ENCODE measurements at regions not wholly inside any gene's neighbourhood (a gene's known extent, or its start where the extent isn't known, plus 50 kb on each side); places are given as distances from the start of the nearest gene placed in this dataset.

DNA sequence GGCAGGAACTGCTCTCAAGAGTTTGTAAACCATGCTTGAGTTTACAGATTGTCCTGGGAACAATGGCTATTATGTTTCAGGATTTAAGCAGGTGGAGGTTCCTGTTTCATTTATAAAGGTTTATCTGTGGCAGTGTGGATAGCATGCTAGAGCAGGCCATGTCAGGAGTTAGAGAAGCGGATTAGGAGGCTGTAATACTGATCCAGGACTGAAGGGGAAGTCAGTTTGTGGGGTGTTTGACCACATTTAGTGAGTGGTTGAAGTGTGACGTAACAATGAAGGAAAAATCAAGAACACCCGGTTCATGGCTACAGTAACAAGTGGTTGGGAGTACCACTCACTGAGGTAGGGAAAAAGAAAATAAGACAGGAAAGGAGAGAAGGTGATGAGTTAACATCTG, 299.0 kb downstream of the TLR4 start:
- CTCF ChIA-PET = no interaction called here
- in situ Hi-C loops (cut with HindIII; ENCODE audit: low pct_unique_long_range_greater_than_20kb, low sequenced_read_pairs) (no loop called here), intact Hi-C loops (cut with micrococcal nuclease; ENCODE audit: unreplicated experiment) (no loop called here)
- no peak for TF ChIP-seq POLR2AphosphoS5 (IDR thresholded peaks at IDR 0.05; ENCODE audit: low read depth, low read length)
- TF ChIP-seq, protein P1, sequence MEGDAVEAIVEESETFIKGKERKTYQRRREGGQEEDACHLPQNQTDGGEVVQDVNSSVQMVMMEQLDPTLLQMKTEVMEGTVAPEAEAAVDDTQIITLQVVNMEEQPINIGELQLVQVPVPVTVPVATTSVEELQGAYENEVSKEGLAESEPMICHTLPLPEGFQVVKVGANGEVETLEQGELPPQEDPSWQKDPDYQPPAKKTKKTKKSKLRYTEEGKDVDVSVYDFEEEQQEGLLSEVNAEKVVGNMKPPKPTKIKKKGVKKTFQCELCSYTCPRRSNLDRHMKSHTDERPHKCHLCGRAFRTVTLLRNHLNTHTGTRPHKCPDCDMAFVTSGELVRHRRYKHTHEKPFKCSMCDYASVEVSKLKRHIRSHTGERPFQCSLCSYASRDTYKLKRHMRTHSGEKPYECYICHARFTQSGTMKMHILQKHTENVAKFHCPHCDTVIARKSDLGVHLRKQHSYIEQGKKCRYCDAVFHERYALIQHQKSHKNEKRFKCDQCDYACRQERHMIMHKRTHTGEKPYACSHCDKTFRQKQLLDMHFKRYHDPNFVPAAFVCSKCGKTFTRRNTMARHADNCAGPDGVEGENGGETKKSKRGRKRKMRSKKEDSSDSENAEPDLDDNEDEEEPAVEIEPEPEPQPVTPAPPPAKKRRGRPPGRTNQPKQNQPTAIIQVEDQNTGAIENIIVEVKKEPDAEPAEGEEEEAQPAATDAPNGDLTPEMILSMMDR (IDR thresholded peaks at IDR 0.05) = no peak
- Histone ChIP-seq H3K27me3 (ENCODE audit: control insufficient read depth, insufficient read depth, low read length) (no peaks in the 10 kb centered on the region), H3K9me3 (ENCODE audit: control insufficient read depth, insufficient read depth, low read depth, low read length) (no peaks in the 10 kb centered on the region), H3K27ac (ENCODE audit: low read length) (no peak overlapping the region), H3K4me1 (ENCODE audit: control insufficient read depth, insufficient read depth, low read length) (no peaks in the 10 kb centered on the region), H3K36me3 (ENCODE audit: control insufficient read depth, insufficient read depth, low read length) (no peaks in the 10 kb centered on the region), H3K4me3 (ENCODE audit: low read depth in 2 of 2, low read length in 2 of 2) (no peak overlapping the region)
- POLR2A ChIA-PET = no interaction called here
- DNase-seq (ENCODE audit: low read depth, low spot score) (no peak), ATAC-seq (no peak)
- BruUV-seq (replicated peaks) = no TSS peak

DNA sequence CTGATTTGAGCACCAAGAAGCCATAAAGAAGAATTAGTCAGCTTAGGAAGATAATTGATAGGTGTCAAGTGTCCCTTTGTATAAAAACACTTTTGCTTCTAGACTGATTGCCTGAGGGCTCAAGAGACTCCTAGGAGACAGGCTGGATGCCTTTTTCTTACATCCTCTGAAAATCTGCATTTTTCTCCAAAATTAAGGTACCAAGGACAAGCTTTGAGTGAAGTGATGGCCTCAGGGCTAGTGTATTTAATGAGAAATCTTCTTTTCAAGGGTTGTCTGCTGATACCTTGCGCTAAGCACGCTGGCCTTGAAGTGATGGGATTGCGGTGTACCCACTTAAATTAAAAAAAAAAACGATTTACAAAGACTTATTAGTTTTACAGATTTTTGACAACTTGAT, 304.0 kb downstream of the TLR4 start:
- no peak for ATAC-seq
- ChIA-PET POLR2A (no interaction called here), CTCF (no interaction called here)
- intact Hi-C loops (cut with micrococcal nuclease; ENCODE audit: unreplicated experiment) (no loop called here), in situ Hi-C loops (cut with HindIII; ENCODE audit: low pct_unique_long_range_greater_than_20kb, low sequenced_read_pairs) (no loop called here)
- no peaks in the 10 kb centered on the region for H3K36me3 ChIP-seq (ENCODE audit: control insufficient read depth, insufficient read depth, low read length)
- TF ChIP-seq POLR2AphosphoS5 (IDR thresholded peaks at IDR 0.05; ENCODE audit: low read depth, low read length) = no peak
- TF ChIP-seq SIN3A (IDR thresholded peaks at IDR 0.05; ENCODE audit: borderline replicate concordance, insufficient read depth, low read depth, low read length) = no peak
- TF ChIP-seq, protein P2, sequence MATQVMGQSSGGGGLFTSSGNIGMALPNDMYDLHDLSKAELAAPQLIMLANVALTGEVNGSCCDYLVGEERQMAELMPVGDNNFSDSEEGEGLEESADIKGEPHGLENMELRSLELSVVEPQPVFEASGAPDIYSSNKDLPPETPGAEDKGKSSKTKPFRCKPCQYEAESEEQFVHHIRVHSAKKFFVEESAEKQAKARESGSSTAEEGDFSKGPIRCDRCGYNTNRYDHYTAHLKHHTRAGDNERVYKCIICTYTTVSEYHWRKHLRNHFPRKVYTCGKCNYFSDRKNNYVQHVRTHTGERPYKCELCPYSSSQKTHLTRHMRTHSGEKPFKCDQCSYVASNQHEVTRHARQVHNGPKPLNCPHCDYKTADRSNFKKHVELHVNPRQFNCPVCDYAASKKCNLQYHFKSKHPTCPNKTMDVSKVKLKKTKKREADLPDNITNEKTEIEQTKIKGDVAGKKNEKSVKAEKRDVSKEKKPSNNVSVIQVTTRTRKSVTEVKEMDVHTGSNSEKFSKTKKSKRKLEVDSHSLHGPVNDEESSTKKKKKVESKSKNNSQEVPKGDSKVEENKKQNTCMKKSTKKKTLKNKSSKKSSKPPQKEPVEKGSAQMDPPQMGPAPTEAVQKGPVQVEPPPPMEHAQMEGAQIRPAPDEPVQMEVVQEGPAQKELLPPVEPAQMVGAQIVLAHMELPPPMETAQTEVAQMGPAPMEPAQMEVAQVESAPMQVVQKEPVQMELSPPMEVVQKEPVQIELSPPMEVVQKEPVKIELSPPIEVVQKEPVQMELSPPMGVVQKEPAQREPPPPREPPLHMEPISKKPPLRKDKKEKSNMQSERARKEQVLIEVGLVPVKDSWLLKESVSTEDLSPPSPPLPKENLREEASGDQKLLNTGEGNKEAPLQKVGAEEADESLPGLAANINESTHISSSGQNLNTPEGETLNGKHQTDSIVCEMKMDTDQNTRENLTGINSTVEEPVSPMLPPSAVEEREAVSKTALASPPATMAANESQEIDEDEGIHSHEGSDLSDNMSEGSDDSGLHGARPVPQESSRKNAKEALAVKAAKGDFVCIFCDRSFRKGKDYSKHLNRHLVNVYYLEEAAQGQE (IDR thresholded peaks at IDR 0.05; ENCODE audit: insufficient read depth in 1 of 2, low read depth in 2 of 2, low read length in 1 of 2) = no peak
- no peak for TF ChIP-seq TCF7L2 (IDR thresholded peaks at IDR 0.05; ENCODE audit: low read depth, low read length)
- TF ChIP-seq, protein P1 (IDR thresholded peaks at IDR 0.05) = no peak
- H3K4me1 ChIP-seq (ENCODE audit: control insufficient read depth, insufficient read depth, low read length) = no peaks in the 10 kb centered on the region
- H3K27me3 ChIP-seq (ENCODE audit: control insufficient read depth, insufficient read depth, low read length) = no peaks in the 10 kb centered on the region
- H3K9me3 ChIP-seq (ENCODE audit: control insufficient read depth, insufficient read depth, low read depth, low read length) = no peaks in the 10 kb centered on the region
- H3K4me3 ChIP-seq (ENCODE audit: low read depth in 2 of 2, low read length in 2 of 2) = no peak overlapping the region
- no TSS peak for BruUV-seq (replicated peaks)
- DNase-seq (ENCODE audit: low read depth, low spot score) = no peak
- H3K27ac ChIP-seq (ENCODE audit: low read length) = no peak overlapping the region

DNA sequence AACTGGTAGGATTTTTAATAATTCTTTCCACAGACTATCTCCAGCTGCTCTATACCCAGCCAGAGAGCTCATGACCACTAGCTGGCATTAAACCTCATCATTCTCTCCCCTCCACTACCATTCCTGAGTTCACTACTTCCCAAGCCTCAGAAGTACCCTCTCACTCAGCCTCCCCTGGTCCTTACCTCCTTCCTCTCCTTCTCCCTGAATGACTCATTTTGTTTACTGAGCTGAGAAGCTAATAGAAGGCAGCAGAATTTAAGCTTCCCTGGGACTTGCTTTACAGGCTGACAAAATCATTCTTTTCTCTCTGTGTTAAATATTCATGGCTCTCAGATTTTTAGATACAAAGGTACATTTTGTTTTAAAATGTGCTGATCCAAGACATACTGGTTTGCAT, 305.4 kb downstream of the TLR4 start:
- intact Hi-C loops (cut with micrococcal nuclease; ENCODE audit: unreplicated experiment) = no loop called here
- ChIA-PET CTCF (no interaction called here), POLR2A (no interaction called here)
- BruUV-seq (replicated peaks) = no TSS peak
- TF ChIP-seq, protein P1 (IDR thresholded peaks at IDR 0.05) = no peak
- H3K4me3 ChIP-seq (ENCODE audit: low read depth in 2 of 2, low read length in 2 of 2) = no peak overlapping the region
- no peaks in the 10 kb centered on the region for H3K4me1 ChIP-seq (ENCODE audit: control insufficient read depth, insufficient read depth, low read length)
- in situ Hi-C loops (cut with HindIII; ENCODE audit: low pct_unique_long_range_greater_than_20kb, low sequenced_read_pairs) = no loop called here
- no peak overlapping the region for H3K27ac ChIP-seq (ENCODE audit: low read length)
- H3K36me3 ChIP-seq (ENCODE audit: control insufficient read depth, insufficient read depth, low read length) = no peaks in the 10 kb centered on the region
- no peaks in the 10 kb centered on the region for H3K9me3 ChIP-seq (ENCODE audit: control insufficient read depth, insufficient read depth, low read depth, low read length)
- DNase-seq (ENCODE audit: low read depth, low spot score) (no peak), ATAC-seq (no peak)
- H3K27me3 ChIP-seq (ENCODE audit: control insufficient read depth, insufficient read depth, low read length) = no peaks in the 10 kb centered on the region

Data from Panc1 (cell line).